ENCODE measurements at regions not wholly inside any gene's neighbourhood (a gene's known extent, or its start where the extent isn't known, plus 50 kb on each side); places are given as distances from the start of the nearest gene placed in this dataset.

GRCh38 chr5:67363180-67363709 is 166.6 kb upstream of the CD180 start (continued):
- TF ChIP-seq GABPA (IDR thresholded peaks at IDR 0.05 in 1 of 2, conservative IDR thresholded peaks at IDR 0.05 in 1 of 2) (no peak), EGR1 (IDR thresholded peaks at IDR 0.05; ENCODE audit: low read depth in 2 of 2) (no peak), ATF3 (IDR thresholded peaks at IDR 0.05) (no peak), NR2F2 (IDR thresholded peaks at IDR 0.05) (no peak), YY1 (IDR thresholded peaks at IDR 0.05) (no peak), RXRA (IDR thresholded peaks at IDR 0.05) (no peak), HNF4A (conservative IDR thresholded peaks at IDR 0.05) (no peak), RAD21 (IDR thresholded peaks at IDR 0.05) (no peak), FOXA2 (IDR thresholded peaks at IDR 0.05) (no peak)

- no peak overlapping the region for H3K4me3 ChIP-seq (ENCODE audit: low read depth in 1 of 3, low read length in 3 of 3)
- H3K36me3 ChIP-seq (ENCODE audit: control insufficient read depth in 4 of 4, insufficient read depth in 3 of 4, low read depth in 1 of 4, low read length in 3 of 4), result no peaks in the 10 kb centered on the region
- peaks cover 0 to 15% (median 7%) of the 10 kb centered on the region in 4 donors for H3K4me1 ChIP-seq (ENCODE audit: control insufficient read depth in 4 of 4, insufficient read depth in 4 of 4, low read length in 3 of 4)
- DNase-seq (ENCODE audit: low spot score), result no peak
- no peak overlapping the region for H3K9ac ChIP-seq (ENCODE audit: low read depth in 1 of 2, low read length in 2 of 2)
- WGBS, result 90% methylated on average over 6 of the region's 6 CpGs
- H3K27me3 ChIP-seq (ENCODE audit: control insufficient read depth in 4 of 4, insufficient read depth in 4 of 4, low read length in 3 of 4), result no peaks in the 10 kb centered on the region
- no peak for TF ChIP-seq TAF1 (conservative IDR thresholded peaks at IDR 0.05)
- TF ChIP-seq YY1 (IDR thresholded peaks at IDR 0.05), result no peak
- TF ChIP-seq REST (IDR thresholded peaks at IDR 0.05), result no peak
- TF ChIP-seq FOXA1 (IDR thresholded peaks at IDR 0.05), result no peak
- TF ChIP-seq NR2F2 (IDR thresholded peaks at IDR 0.05), result no peak
- TF ChIP-seq HNF4A (conservative IDR thresholded peaks at IDR 0.05), result no peak
- TF ChIP-seq ATF3 (IDR thresholded peaks at IDR 0.05), result no peak
- no peak for TF ChIP-seq HNF4G (IDR thresholded peaks at IDR 0.05)
- no peak for TF ChIP-seq SP1 (IDR thresholded peaks at IDR 0.05)
- TF ChIP-seq JUND (IDR thresholded peaks at IDR 0.05), result no peak
- no peak for TF ChIP-seq FOXA2 (IDR thresholded peaks at IDR 0.05)
- TF ChIP-seq ZBTB33 (IDR thresholded peaks at IDR 0.05), result no peak
- TF ChIP-seq MAX (IDR thresholded peaks at IDR 0.05), result no peak
- TF ChIP-seq GABPA (IDR thresholded peaks at IDR 0.05 in 1 of 2, conservative IDR thresholded peaks at IDR 0.05 in 1 of 2), result no peak
- TF ChIP-seq EGR1 (IDR thresholded peaks at IDR 0.05; ENCODE audit: low read depth in 2 of 2), result no peak
- no peak for TF ChIP-seq RAD21 (IDR thresholded peaks at IDR 0.05)
- TF ChIP-seq CTCF (IDR thresholded peaks at IDR 0.05; ENCODE audit: low read depth, low read length, missing input control), result no peak
- TF ChIP-seq RXRA (IDR thresholded peaks at IDR 0.05), result no peak
- H3K27ac ChIP-seq (ENCODE audit: low read depth in 1 of 2, low read length in 2 of 2), result no peak overlapping the region
- H3K9me3 ChIP-seq (ENCODE audit: control insufficient read depth in 4 of 4, low read length in 3 of 4), result no peaks in the 10 kb centered on the region
Measured at GRCh38 chr5:67361932-67362729, 165.5 kb upstream of the CD180 start.

Data from liver (tissue), 8 donors.